ENCODE measurements at regions not wholly inside any gene's neighbourhood (a gene's known extent, or its start where the extent isn't known, plus 50 kb on each side); places are given as distances from the start of the nearest gene placed in this dataset.

- Histone ChIP-seq H3K4me2 (ENCODE audit: low read length) (no peak overlapping the region), H2AFZ (ENCODE audit: low read length) (no peak overlapping the region), H3K4me1 (ENCODE audit: insufficient read depth, low read length, poor library complexity, severe bottlenecking) (no peaks in the 10 kb centered on the region), H3K9me3 (ENCODE audit: low read length) (no peaks in the 10 kb centered on the region), H3K9me2 (ENCODE audit: insufficient read depth, low read length) (no peaks in the 10 kb centered on the region), H3K79me2 (ENCODE audit: insufficient read depth, low read depth, low read length) (no peaks in the 10 kb centered on the region), H4K20me1 (ENCODE audit: insufficient read depth, low read length) (no peaks in the 10 kb centered on the region), H3K4me3 (ENCODE audit: low read depth, low read length, poor library complexity, severe bottlenecking) (no peak overlapping the region), H3K27ac (ENCODE audit: low read depth, low read length, poor library complexity, severe bottlenecking) (no peak overlapping the region), H3K36me3 (ENCODE audit: insufficient read depth, low read length) (no peaks in the 10 kb centered on the region)
- intact Hi-C loops (cut with micrococcal nuclease; ENCODE audit: unreplicated experiment), result no loop called here
- no peak for DNase-seq (ENCODE audit: low spot score)
- TF ChIP-seq EZH2phosphoT487 (IDR thresholded peaks at IDR 0.05; ENCODE audit: borderline replicate concordance, low read depth, low read length) (no peak), CTCF (conservative IDR thresholded peaks at IDR 0.05; ENCODE audit: low read length) (no peak)
- POLR2A ChIA-PET, result no interaction called here
- CTCF ChIA-PET (ENCODE audit: unreplicated experiment), result no interaction called here
- BruUV-seq (replicated peaks), result no TSS peak
Observed at GRCh38 chr9:1515557-1515956, 465.4 kb downstream of the DMRT2 start.

- Histone ChIP-seq H3K79me2 (ENCODE audit: insufficient read depth, low read depth, low read length) (no peaks in the 10 kb centered on the region), H3K27ac (ENCODE audit: low read depth, low read length, poor library complexity, severe bottlenecking) (no peak overlapping the region), H3K4me3 (ENCODE audit: low read depth, low read length, poor library complexity, severe bottlenecking) (no peak overlapping the region), H2AFZ (ENCODE audit: low read length) (no peak overlapping the region), H3K36me3 (ENCODE audit: insufficient read depth, low read length) (no peaks in the 10 kb centered on the region), H3K4me2 (ENCODE audit: low read length) (no peak overlapping the region), H3K9me2 (ENCODE audit: insufficient read depth, low read length) (no peaks in the 10 kb centered on the region), H3K4me1 (ENCODE audit: insufficient read depth, low read length, poor library complexity, severe bottlenecking) (no peaks in the 10 kb centered on the region), H3K9me3 (ENCODE audit: low read length) (no peaks in the 10 kb centered on the region), H4K20me1 (ENCODE audit: insufficient read depth, low read length) (no peaks in the 10 kb centered on the region)
- ChIA-PET CTCF (ENCODE audit: unreplicated experiment) (no interaction called here), POLR2A (interaction anchor here (0.6 to 1.0 kb wide), 2 partner anchors 63 to 667 kb away, joined by 3 to 4 read pairs; no protein-coding TSS in a partner anchor)
- TF ChIP-seq CTCF (conservative IDR thresholded peaks at IDR 0.05; ENCODE audit: low read length) (no peak), EZH2phosphoT487 (IDR thresholded peaks at IDR 0.05; ENCODE audit: borderline replicate concordance, low read depth, low read length) (no peak)
- BruUV-seq (replicated peaks), result no TSS peak
- intact Hi-C loops (cut with micrococcal nuclease; ENCODE audit: unreplicated experiment), result no loop called here
- DNase-seq (ENCODE audit: low spot score), result no peak
Observed at GRCh38 chr9:1521547-1521946, 471.4 kb downstream of the DMRT2 start.

- no peak for DNase-seq (ENCODE audit: low spot score)
- no TSS peak for BruUV-seq (replicated peaks)
- no peak overlapping the region for H3K4me2 ChIP-seq (ENCODE audit: low read length)
- H3K36me3 ChIP-seq (ENCODE audit: insufficient read depth, low read length), result no peaks in the 10 kb centered on the region
- no peak overlapping the region for H3K27ac ChIP-seq (ENCODE audit: low read depth, low read length, poor library complexity, severe bottlenecking)
- H4K20me1 ChIP-seq (ENCODE audit: insufficient read depth, low read length), result no peaks in the 10 kb centered on the region
- H3K9me2 ChIP-seq (ENCODE audit: insufficient read depth, low read length), result no peaks in the 10 kb centered on the region
- H3K4me1 ChIP-seq (ENCODE audit: insufficient read depth, low read length, poor library complexity, severe bottlenecking), result no peaks in the 10 kb centered on the region
- H3K79me2 ChIP-seq (ENCODE audit: insufficient read depth, low read depth, low read length), result no peaks in the 10 kb centered on the region
- no peaks in the 10 kb centered on the region for H3K9me3 ChIP-seq (ENCODE audit: low read length)
- no peak overlapping the region for H2AFZ ChIP-seq (ENCODE audit: low read length)
- TF ChIP-seq CTCF (conservative IDR thresholded peaks at IDR 0.05; ENCODE audit: low read length), result no peak
- no peak for TF ChIP-seq EZH2phosphoT487 (IDR thresholded peaks at IDR 0.05; ENCODE audit: borderline replicate concordance, low read depth, low read length)
- H3K4me3 ChIP-seq (ENCODE audit: low read depth, low read length, poor library complexity, severe bottlenecking), result no peak overlapping the region
- intact Hi-C loops (cut with micrococcal nuclease; ENCODE audit: unreplicated experiment), result no loop called here
- CTCF ChIA-PET (ENCODE audit: unreplicated experiment), result no interaction called here
- POLR2A ChIA-PET, result no interaction called here
Observed at GRCh38 chr9:1522219-1522767, 472.1 kb downstream of the DMRT2 start.

Measured in OCI-LY7 (cell line).